Gastrocnemius medialis (tissue), 4 donors: ENCODE measurements at regions not wholly inside any gene's neighbourhood (a gene's known extent, or its start where the extent isn't known, plus 50 kb on each side); places are given as distances from the start of the nearest gene placed in this dataset.

Source experiments
- POLR2A ChIP-seq, 2 donors: fragments of 450-650 bp; IDR thresholded peaks; one replicate each; pipeline ENCODE4 v1.6.1; 2017; ENCODE audit warnings: antibody characterized with exemption in 2 of 2, mild to moderate bottlenecking in 2 of 2, moderate library complexity in 2 of 2
- TF ChIP-seq, protein P1 (sequence below), 5 experiments: fragments of 450-650 bp in 3 of 5; fragments of 200-600 bp in 2 of 5; sonication (generic) in 2 of 5; IDR thresholded peaks in 4 of 5; conservative IDR thresholded peaks in 1 of 5; 1 replicate in 4 of 5; 2 replicates in 1 of 5; pipeline ENCODE4 v1.5.1; 2016 to 2019; ENCODE audit warnings: antibody characterized with exemption in 5 of 5, mild to moderate bottlenecking in 3 of 5, moderate library complexity in 3 of 5

DNA sequence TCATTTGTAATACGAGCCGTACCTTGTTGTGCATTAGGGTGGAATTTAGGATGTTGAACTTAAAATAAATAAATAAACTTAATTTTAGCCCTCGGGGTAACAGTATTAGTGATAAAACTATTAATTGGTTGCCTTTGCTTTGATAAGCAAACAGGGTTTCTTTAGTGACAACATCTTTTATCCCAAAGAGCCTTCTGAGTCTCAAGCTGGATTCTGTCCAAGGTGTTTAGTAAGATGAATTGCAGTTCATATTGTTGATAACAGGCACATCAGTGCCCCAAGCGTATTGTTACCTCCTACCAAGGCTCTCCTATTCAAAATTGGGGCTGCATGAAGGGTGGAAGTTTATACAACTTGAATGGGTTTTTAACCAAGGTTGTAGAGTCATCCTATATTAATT, 144.4 kb upstream of the CELF2 start:
- TF ChIP-seq, protein P1, sequence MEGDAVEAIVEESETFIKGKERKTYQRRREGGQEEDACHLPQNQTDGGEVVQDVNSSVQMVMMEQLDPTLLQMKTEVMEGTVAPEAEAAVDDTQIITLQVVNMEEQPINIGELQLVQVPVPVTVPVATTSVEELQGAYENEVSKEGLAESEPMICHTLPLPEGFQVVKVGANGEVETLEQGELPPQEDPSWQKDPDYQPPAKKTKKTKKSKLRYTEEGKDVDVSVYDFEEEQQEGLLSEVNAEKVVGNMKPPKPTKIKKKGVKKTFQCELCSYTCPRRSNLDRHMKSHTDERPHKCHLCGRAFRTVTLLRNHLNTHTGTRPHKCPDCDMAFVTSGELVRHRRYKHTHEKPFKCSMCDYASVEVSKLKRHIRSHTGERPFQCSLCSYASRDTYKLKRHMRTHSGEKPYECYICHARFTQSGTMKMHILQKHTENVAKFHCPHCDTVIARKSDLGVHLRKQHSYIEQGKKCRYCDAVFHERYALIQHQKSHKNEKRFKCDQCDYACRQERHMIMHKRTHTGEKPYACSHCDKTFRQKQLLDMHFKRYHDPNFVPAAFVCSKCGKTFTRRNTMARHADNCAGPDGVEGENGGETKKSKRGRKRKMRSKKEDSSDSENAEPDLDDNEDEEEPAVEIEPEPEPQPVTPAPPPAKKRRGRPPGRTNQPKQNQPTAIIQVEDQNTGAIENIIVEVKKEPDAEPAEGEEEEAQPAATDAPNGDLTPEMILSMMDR (IDR thresholded peaks at IDR 0.05 in 4 of 5, conservative IDR thresholded peaks at IDR 0.05 in 1 of 5): no peak
- TF ChIP-seq POLR2A (IDR thresholded peaks at IDR 0.05): no peak
